NCI-H82 treated with DMSO at 0.1 percent for 48 hours (cell line): ENCODE measurements at regions not wholly inside any gene's neighbourhood (a gene's known extent, or its start where the extent isn't known, plus 50 kb on each side); places are given as distances from the start of the nearest gene placed in this dataset.
"Not testable (repeated sequence)": the region's sequence is repeated elsewhere in the genome, so short reads cannot be mapped to it uniquely, and the experiment has no call there.

ENCODE experiments used
- DNase-seq: peaks from one replicate; lab custom pipeline; 2025; ENCODE audit not compliant: unreplicated experiment; lab: John Stamatoyannopoulos, UW

- no peak for DNase-seq
These were observed 878.9 kb downstream of the TYW1 start for GRCh38 chr7:67875558-67875957.

GRCh38 chr7:67878808-67879207, 882.2 kb downstream of the TYW1 start:
- no peak for DNase-seq

GRCh38 chr7:67882843-67883242, 886.2 kb downstream of the TYW1 start:
- peak; percentile 40 for DNase-seq

GRCh38 chr7:67890316-67890715, 893.7 kb downstream of the TYW1 start:
- no peak for DNase-seq

GRCh38 chr7:67894746-67895145, 898.1 kb downstream of the TYW1 start:
- DNase-seq = no peak

GRCh38 chr7:67896721-67897120, 900.1 kb downstream of the TYW1 start:
- no peak for DNase-seq

- no peak for DNase-seq
These were observed 903.8 kb downstream of the TYW1 start for GRCh38 chr7:67900456-67900855.

- no peak for DNase-seq
These were observed 905.3 kb downstream of the TYW1 start for GRCh38 chr7:67901808-67902480.

GRCh38 chr7:67907792-67908191, 911.2 kb downstream of the TYW1 start:
- no peak for DNase-seq

- DNase-seq = no peak
These were observed 915.8 kb downstream of the TYW1 start for GRCh38 chr7:67912437-67912836.

GRCh38 chr7:67913604-67914003, 917.0 kb downstream of the TYW1 start:
- no peak for DNase-seq

- not testable (repeated sequence) for DNase-seq
These were observed 919.5 kb downstream of the TYW1 start for GRCh38 chr7:67916111-67916510.

GRCh38 chr7:67916571-67917436, 920.2 kb downstream of the TYW1 start:
- no peak for DNase-seq

- DNase-seq = no peak
These were observed 920.8 kb downstream of the TYW1 start for GRCh38 chr7:67917437-67917755.

GRCh38 chr7:67918158-67918557, 921.5 kb downstream of the TYW1 start:
- no peak for DNase-seq

GRCh38 chr7:67923286-67923685, 926.7 kb downstream of the TYW1 start:
- DNase-seq = no peak

- no peak for DNase-seq
These were observed 931.5 kb downstream of the TYW1 start for GRCh38 chr7:67928141-67928540.

GRCh38 chr7:67936447-67936846, 939.8 kb downstream of the TYW1 start:
- DNase-seq = not testable (repeated sequence)

GRCh38 chr7:67940400-67940799, 943.8 kb downstream of the TYW1 start:
- no peak for DNase-seq

- no peak for DNase-seq
These were observed 950.6 kb downstream of the TYW1 start for GRCh38 chr7:67947191-67947590.

- no peak for DNase-seq
These were observed 951.0 kb downstream of the TYW1 start for GRCh38 chr7:67947646-67948045.

GRCh38 chr7:67950321-67951083, 953.9 kb downstream of the TYW1 start:
- DNase-seq = no peak
